DND-41 (cell line): ENCODE measurements at regions not wholly inside any gene's neighbourhood (a gene's known extent, or its start where the extent isn't known, plus 50 kb on each side); places are given as distances from the start of the nearest gene placed in this dataset.

Source experiments
- EZH2 ChIP-seq: IDR thresholded peaks from 3 replicates; pipeline ENCODE4 v1.6.1; 2012; ENCODE audit warnings: borderline replicate concordance, low read depth, mild to moderate bottlenecking, moderate library complexity, low read length, inconsistent platforms; ENCODE audit not compliant: severe bottlenecking
- TF ChIP-seq, protein P1 (sequence below): IDR thresholded peaks from 2 replicates; pipeline ENCODE4 v1.5.1; 2012; ENCODE audit warnings: borderline replicate concordance, low read length, moderate library complexity, mild to moderate bottlenecking; ENCODE audit not compliant: poor library complexity, severe bottlenecking; ENCODE audit errors: extremely low read depth

DNA sequence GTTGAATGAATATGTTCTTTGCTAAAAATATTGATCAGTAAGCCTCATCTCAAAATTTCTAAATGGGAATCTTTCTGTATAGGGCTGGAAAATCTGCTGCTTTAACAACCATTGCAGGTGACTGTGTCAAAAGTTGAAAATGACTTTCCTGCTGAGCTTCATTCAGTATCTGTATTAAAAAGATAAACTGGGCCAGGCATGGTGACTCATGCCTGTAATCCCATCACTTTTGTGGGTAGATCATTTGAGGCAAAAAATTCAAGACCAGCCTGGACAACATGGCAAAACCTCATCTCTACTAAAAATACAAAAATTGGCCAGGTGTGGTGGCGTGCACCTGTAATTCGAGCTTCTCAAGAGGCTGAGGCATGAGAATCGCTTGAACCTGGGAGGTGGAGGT lies 213.7 kb upstream of the SYT10 start:
- TF ChIP-seq, protein P1, sequence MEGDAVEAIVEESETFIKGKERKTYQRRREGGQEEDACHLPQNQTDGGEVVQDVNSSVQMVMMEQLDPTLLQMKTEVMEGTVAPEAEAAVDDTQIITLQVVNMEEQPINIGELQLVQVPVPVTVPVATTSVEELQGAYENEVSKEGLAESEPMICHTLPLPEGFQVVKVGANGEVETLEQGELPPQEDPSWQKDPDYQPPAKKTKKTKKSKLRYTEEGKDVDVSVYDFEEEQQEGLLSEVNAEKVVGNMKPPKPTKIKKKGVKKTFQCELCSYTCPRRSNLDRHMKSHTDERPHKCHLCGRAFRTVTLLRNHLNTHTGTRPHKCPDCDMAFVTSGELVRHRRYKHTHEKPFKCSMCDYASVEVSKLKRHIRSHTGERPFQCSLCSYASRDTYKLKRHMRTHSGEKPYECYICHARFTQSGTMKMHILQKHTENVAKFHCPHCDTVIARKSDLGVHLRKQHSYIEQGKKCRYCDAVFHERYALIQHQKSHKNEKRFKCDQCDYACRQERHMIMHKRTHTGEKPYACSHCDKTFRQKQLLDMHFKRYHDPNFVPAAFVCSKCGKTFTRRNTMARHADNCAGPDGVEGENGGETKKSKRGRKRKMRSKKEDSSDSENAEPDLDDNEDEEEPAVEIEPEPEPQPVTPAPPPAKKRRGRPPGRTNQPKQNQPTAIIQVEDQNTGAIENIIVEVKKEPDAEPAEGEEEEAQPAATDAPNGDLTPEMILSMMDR, result no peak
- TF ChIP-seq EZH2, result no peak
